Activated CD8-positive, alpha-beta memory T cell treated with anti-CD3 and anti-CD28 coated beads for 4 hours (primary cell): ENCODE measurements at regions not wholly inside any gene's neighbourhood (a gene's known extent, or its start where the extent isn't known, plus 50 kb on each side); places are given as distances from the start of the nearest gene placed in this dataset.
"Not testable (repeated sequence)": the region's sequence is repeated elsewhere in the genome, so short reads cannot be mapped to it uniquely, and the experiment has no call there.

Experiments used
- DNase-seq, 2 donors: peaks; one replicate each; pipeline ENCODE4 v3.0.0-alpha.2; 2020; ENCODE audit warnings: low read depth in 2 of 2

- DNase-seq: no peak
Measured at GRCh38 chr5:62097361-62097760, 208.6 kb upstream of the KIF2A start.

GRCh38 chr5:62100201-62100600 is 205.8 kb upstream of the KIF2A start:
- DNase-seq: no peak

GRCh38 chr5:62103863-62104262 is 202.1 kb upstream of the KIF2A start:
- DNase-seq: not testable (repeated sequence)

GRCh38 chr5:62111428-62111827 is 194.6 kb upstream of the KIF2A start:
- no peak for DNase-seq

- DNase-seq: no peak
Measured at GRCh38 chr5:62112689-62113228, 193.2 kb upstream of the KIF2A start.

- DNase-seq: no peak
Measured at GRCh38 chr5:62115014-62115413, 191.0 kb upstream of the KIF2A start.

GRCh38 chr5:62124266-62124665 is 181.7 kb upstream of the KIF2A start:
- no peak for DNase-seq

GRCh38 chr5:62126090-62126489 is 179.9 kb upstream of the KIF2A start:
- DNase-seq: no peak

GRCh38 chr5:62127098-62127736 is 178.8 kb upstream of the KIF2A start:
- DNase-seq: no peak

GRCh38 chr5:62130107-62130506 is 175.9 kb upstream of the KIF2A start:
- no peak for DNase-seq

GRCh38 chr5:62132276-62132675 is 173.7 kb upstream of the KIF2A start:
- DNase-seq: no peak

GRCh38 chr5:62133426-62133825 is 172.6 kb upstream of the KIF2A start:
- DNase-seq: no peak

GRCh38 chr5:62134811-62135210 is 171.2 kb upstream of the KIF2A start:
- DNase-seq: no peak

- DNase-seq: no peak
Measured at GRCh38 chr5:62137628-62138027, 168.4 kb upstream of the KIF2A start.

- DNase-seq: no peak
Measured at GRCh38 chr5:62138607-62139006, 167.4 kb upstream of the KIF2A start.

GRCh38 chr5:62139741-62140140 is 166.3 kb upstream of the KIF2A start:
- no peak for DNase-seq

GRCh38 chr5:62142351-62142750 is 163.7 kb upstream of the KIF2A start:
- DNase-seq: no peak

GRCh38 chr5:62143268-62144229 is 162.5 kb upstream of the KIF2A start:
- no peak for DNase-seq

GRCh38 chr5:62144401-62145022 is 161.5 kb upstream of the KIF2A start:
- no peak for DNase-seq

GRCh38 chr5:62149879-62150278 is 156.1 kb upstream of the KIF2A start:
- DNase-seq: no peak

GRCh38 chr5:62152394-62153087 is 153.5 kb upstream of the KIF2A start:
- no peak for DNase-seq

- no peak for DNase-seq
Measured at GRCh38 chr5:62154758-62155157, 151.2 kb upstream of the KIF2A start.
